Right lung (tissue), 2 donors: ENCODE measurements at regions not wholly inside any gene's neighbourhood (a gene's known extent, or its start where the extent isn't known, plus 50 kb on each side); places are given as distances from the start of the nearest gene placed in this dataset.
"Not testable (repeated sequence)": the region's sequence is repeated elsewhere in the genome, so short reads cannot be mapped to it uniquely, and the experiment has no call there.

Experiments
- DNase-seq, 2 donors: peaks; one replicate each; pipeline ENCODE4 v3.0.0-alpha.2; 2013

- no peak for DNase-seq
Observed at GRCh38 chr10:9381733-9382532, 1327.4 kb downstream of the GATA3 start.

DNA sequence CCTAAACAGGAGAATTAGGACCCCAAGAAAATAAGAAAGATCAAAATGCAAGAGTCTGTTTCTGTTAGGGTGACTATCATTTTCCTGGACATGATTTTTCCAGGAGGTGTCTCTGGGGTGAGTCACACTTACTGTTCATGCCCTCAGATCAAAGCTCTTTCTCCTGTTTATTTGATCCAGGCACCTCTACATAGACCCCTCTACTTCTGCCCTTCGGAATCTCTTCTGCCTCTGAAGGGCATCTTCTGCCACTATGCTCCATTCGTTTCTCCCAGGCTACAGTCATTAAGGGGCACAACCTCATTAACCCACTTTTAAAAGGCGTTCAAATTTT, 1328.0 kb downstream of the GATA3 start:
- DNase-seq = no peak

- DNase-seq = no peak
Observed at GRCh38 chr10:9390516-9390915, 1336.0 kb downstream of the GATA3 start.

DNA sequence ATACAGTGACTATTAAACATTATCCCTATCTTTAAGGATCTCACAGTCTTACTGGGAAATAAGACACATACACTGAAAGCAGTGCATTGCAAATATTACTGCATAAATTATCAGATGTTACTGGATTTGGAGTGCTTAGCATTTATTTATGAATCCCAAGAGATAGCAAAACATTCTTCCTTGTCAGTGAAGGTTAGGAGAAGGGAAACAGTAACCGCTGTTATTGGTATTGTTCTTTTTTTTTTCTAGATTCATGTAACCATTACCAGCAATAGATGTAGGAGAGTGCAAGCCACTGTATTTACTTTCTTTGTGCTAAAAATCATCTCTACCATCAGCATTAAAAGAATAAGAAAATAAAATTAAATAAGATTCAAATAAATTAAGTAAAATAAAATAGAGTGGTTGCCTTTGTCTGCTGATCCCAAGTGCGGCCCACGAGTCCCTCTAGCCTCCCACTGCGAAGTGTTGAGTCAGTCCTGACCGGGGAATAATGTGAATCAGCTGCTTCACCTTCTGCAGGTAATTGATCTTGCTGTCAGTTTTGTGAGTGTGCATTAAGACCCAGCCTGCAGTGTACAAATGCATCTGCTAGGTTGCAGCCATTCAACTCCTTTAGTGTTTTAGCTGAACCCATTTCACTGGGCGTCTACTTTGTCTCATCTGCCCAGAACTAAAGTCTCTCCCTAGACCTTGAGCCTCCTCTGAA, 1344.9 kb downstream of the GATA3 start:
- DNase-seq = no peak

- not testable (repeated sequence) for DNase-seq
Observed at GRCh38 chr10:9402067-9402466, 1347.6 kb downstream of the GATA3 start.

- DNase-seq = not testable (repeated sequence)
Observed at GRCh38 chr10:9402507-9403195, 1348.2 kb downstream of the GATA3 start.

- DNase-seq = not testable (repeated sequence)
Observed at GRCh38 chr10:9407201-9407600, 1352.7 kb downstream of the GATA3 start.

DNA sequence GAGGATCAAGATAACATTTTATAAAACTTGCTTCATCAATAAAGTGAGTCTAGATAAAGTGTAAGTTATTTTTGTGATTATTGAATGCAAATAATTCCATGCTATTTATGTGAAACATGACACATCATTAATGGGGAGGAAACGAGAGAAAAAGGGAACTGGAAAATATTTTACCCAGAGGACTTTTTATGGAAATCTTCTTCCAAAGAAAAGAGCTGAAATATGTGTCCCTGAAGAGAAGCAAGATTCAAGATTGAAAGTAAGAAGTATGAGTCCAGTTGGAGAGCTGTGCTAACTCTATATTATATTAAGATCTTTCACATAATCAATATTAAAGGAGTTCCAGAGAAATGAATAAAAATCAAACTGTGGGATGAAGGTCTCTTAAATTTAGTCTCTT, 1361.8 kb downstream of the GATA3 start:
- DNase-seq = no peak

- DNase-seq = no peak
Observed at GRCh38 chr10:9419757-9420156, 1365.3 kb downstream of the GATA3 start.

DNA sequence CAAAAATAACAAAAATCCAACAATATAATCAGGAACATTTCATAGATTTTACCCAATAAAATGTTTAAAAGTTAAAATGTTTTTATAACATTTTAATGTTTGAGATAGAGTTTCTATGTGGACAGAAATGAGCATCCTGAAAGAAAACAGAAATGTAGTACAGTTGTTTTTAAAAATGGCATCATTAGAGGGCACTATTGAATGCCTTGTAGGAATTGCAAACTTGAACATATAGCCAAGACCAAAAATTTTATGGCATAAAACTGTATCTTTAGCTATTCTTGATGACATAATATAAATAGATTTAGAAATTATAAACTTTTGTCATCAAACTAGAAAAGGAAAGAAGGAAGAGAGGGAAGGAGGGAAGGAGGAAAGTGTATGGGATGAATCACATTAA, 1372.7 kb downstream of the GATA3 start:
- no peak for DNase-seq

- DNase-seq = no peak
Observed at GRCh38 chr10:9437131-9437530, 1382.6 kb downstream of the GATA3 start.

- no peak for DNase-seq
Observed at GRCh38 chr10:9443758-9444157, 1389.3 kb downstream of the GATA3 start.

DNA sequence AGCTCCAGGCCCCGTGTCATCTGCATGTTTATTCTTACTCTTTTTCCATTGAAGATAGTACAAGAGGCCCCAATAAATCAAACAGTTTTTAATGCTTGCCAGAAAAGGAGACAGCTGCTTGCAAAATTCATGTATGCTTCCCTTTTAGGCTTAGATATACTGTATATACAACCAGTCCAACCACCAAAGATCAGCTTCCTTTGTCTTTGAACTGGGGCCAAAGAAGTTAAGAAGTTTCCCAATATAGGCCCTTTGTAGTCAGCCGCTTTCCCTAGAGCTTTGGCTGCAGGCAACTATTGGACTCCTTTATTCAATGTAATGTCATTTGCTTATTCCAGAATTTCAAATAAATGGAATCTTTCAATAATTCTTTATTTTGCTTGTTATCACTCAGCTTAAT, 1395.0 kb downstream of the GATA3 start:
- peak; percentile 37 to 39 for DNase-seq

GRCh38 chr10:9450801-9451200, 1396.3 kb downstream of the GATA3 start:
- no peak for DNase-seq

GRCh38 chr10:9451211-9451773, 1396.8 kb downstream of the GATA3 start:
- DNase-seq = no peak

DNA sequence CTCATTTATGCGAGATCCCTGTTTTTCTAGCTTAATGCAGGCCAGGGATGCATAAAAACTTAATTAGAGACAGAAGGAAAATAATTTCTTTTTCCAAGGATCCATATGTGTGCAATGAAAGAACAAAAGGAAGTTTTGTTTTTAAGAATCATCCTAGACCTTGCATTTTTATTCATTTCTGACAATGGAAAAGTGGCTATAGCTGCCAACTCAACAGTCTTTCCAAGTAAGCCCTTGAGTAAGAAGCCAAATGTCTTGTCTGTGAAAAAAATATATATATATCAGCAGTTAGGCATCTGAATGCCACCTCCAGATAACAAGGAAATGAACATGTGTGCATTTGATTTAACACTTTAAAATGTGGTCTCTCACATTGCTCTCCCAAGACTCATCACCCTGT, 1397.6 kb downstream of the GATA3 start:
- DNase-seq = no peak

DNA sequence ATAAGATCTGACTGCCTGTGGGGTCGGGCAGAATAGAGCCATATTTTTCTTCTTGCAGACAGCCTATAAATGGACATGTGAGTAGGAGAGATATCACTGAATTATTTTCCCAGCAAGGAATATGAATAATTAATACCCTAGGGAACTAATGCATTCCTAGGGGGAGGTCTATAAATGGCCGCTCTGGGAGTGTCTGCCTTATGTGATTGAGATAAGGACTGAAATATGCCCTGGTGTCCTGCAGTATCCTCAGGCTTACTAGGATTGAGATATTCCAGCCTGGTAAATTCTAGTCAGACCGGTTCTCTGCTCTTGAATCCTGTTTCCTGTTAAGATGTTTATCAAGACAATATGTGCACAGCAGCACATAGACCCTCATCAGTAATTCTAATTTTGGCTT, 1399.4 kb downstream of the GATA3 start:
- DNase-seq = not testable (repeated sequence)

DNA sequence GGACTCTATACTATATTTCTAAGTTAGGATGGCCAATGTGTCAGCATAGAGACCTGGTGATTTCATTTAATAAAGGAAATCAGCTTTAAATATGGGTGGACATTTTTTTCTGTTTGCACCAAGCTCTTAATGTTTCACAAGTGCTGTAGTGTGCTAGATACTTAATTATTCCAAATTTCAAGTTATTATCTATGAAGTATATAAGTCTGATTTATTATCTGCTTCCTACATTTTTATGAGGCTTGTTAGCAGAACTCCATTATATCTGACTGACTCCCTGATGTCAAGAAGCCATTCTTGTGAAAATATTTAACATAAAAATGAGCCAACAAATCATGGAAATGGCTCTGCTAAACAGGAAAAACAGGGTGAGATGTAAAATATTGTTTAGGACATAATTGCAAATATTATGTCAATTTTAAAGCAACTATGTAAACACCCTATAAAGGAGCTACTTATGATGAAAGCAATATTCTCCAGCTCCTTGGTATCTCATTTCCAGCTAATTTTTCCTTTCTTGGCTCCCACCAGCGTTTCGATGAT, 1415.2 kb downstream of the GATA3 start:
- DNase-seq = peak in 1 of 2 donors; percentile 1

DNA sequence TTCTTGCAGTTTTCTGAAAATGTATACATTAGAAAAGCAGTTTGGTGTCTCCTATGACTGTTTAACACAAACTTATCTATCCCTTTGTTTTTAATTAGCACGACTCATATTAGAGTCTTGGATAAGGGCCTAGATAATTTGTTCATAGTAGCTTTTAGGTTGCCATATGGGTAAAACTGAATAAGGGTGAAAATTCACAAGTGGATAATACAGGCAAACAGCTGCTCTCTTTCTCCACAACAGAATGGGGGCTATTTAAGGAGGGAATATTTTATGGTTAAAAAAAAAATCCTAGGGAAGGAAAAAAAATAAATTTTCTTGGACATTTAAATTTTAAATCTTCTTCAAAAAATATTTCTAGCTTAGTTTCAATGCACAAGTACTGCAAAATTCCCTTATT, 1416.1 kb downstream of the GATA3 start:
- no peak for DNase-seq

DNA sequence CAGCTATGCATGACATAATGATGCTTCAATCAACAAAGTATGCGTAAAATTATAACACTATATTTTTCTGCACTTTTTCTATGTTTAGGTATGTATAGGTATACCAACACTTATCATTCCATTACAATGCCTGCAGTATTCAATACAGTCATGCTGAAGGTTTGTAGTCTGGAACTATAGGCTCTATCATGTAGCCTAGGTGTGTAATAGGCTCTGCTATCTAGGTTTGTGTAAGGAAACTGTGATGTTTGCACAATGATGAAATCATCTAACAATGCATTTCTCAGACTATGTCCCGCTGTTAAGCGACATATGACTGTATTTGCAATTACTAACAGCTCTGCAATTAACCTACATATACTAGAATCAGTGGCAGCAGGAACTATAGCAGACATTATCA, 1447.5 kb downstream of the GATA3 start:
- no peak for DNase-seq

- DNase-seq = no peak
Observed at GRCh38 chr10:9504227-9504626, 1449.7 kb downstream of the GATA3 start.

GRCh38 chr10:9505546-9505945, 1451.1 kb downstream of the GATA3 start:
- DNase-seq = peak in 1 of 2 donors; percentile 23
